Common myeloid progenitor, CD34-positive (primary cell): ENCODE measurements at regions not wholly inside any gene's neighbourhood (a gene's known extent, or its start where the extent isn't known, plus 50 kb on each side); places are given as distances from the start of the nearest gene placed in this dataset.

Source experiments
- CTCF ChIA-PET: fragments of 350-600 bp; sonication (Branson Sonifier 250); formaldehyde crosslinking; loops from one replicate; lab custom pipeline; 2021; ENCODE audit warnings: antibody characterized with exemption; lab: Charles Lee
- POLR2A ChIA-PET: fragments of 350-600 bp; sonication (Branson Sonifier 250); formaldehyde crosslinking; loops from one replicate; lab custom pipeline; 2021; ENCODE audit warnings: antibody characterized with exemption; lab: Charles Lee
- DNase-seq, 3 donors: peaks; one replicate each; pipeline versions ENCODE4 v3.0.0 to v3.0.0-alpha.2; 2013
- H3K27ac ChIP-seq, 2 experiments: 1 replicate in 1 of 2; 2 replicates in 1 of 2; pipeline ENCODE4 v1.7.0; 2013; ENCODE audit warnings: inconsistent platforms in 2 of 2, low read length in 2 of 2, mild to moderate bottlenecking in 2 of 2, low read depth in 1 of 2, moderate library complexity in 1 of 2; ENCODE audit not compliant: severe bottlenecking in 2 of 2, insufficient read depth in 1 of 2, poor library complexity in 1 of 2
- H3K27me3 ChIP-seq, 5 experiments: replicated peaks in 2 of 5; 1 replicate in 3 of 5; 2 replicates in 2 of 5; pipeline versions ENCODE4 v1.6.1 to v1.7.0; 2013; ENCODE audit warnings: low read length in 4 of 5, mild to moderate bottlenecking in 2 of 5, moderate library complexity in 2 of 5, inconsistent platforms in 1 of 5; ENCODE audit not compliant: insufficient read depth in 5 of 5, control insufficient read depth in 4 of 5
- H3K36me3 ChIP-seq, 4 experiments: 1 replicate in 2 of 4; 2 replicates in 2 of 4; pipeline versions ENCODE4 v1.6.1 to v1.7.0; 2013; ENCODE audit warnings: low read length in 3 of 4, control low read depth in 1 of 4, mild to moderate bottlenecking in 1 of 4; ENCODE audit not compliant: control insufficient read depth in 4 of 4, insufficient read depth in 4 of 4
- H3K4me1 ChIP-seq, 4 experiments: 1 replicate in 3 of 4; 2 replicates in 1 of 4; pipeline versions ENCODE4 v1.6.1 to v1.7.1; 2013; ENCODE audit warnings: low read length in 3 of 4, mild to moderate bottlenecking in 3 of 4, control low read depth in 1 of 4, inconsistent platforms in 1 of 4, moderate library complexity in 1 of 4; ENCODE audit not compliant: control insufficient read depth in 4 of 4, insufficient read depth in 4 of 4; ENCODE audit errors: control extremely low read depth in 1 of 4
- H3K4me3 ChIP-seq, 7 experiments: 1 replicate in 4 of 7; 2 replicates in 3 of 7; pipeline versions ENCODE4 v1.5.1 to v1.7.0; 2013; ENCODE audit warnings: mild to moderate bottlenecking in 7 of 7, low read length in 6 of 7, moderate library complexity in 6 of 7, inconsistent platforms in 2 of 7, low read depth in 2 of 7, control low read depth in 1 of 7; ENCODE audit not compliant: insufficient read depth in 4 of 7, control insufficient read depth in 1 of 7; ENCODE audit errors: extremely low read depth in 1 of 7
- H3K9me3 ChIP-seq, 5 experiments: 1 replicate in 4 of 5; 2 replicates in 1 of 5; pipeline versions ENCODE4 v1.6.1 to v1.7.1; 2013; ENCODE audit warnings: low read length in 4 of 5, mild to moderate bottlenecking in 2 of 5, inconsistent platforms in 1 of 5, low read depth in 1 of 5, moderate library complexity in 1 of 5; ENCODE audit not compliant: control insufficient read depth in 4 of 5, insufficient read depth in 2 of 5; ENCODE audit errors: control extremely low read depth in 1 of 5
- WGBS: methylation state at CpG from one replicate; pipeline ENCODE4 v1.1.5; 2013; ENCODE audit not compliant: insufficient coverage; 5-methylcytosine and 5-hydroxymethylcytosine counted together

DNA sequence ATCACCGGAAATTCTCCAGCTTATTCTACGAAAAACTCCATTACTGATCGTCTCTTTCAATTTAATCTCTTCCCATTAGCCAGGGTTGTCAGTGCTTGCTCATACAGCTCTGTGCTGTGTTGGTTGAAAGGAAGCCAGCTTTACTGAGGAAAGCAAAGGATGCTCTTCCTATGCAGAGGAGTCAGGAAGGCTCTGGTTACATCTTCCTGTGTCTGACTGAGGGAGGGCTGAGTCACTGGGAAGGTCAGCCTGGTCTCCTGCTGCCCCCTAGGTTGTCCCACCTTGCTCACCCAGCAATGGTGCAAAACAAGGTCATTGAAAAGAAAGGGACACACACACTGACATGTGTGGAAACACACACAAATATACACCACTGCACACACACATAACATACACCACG lies 975.6 kb downstream of the DCDC2C start:
- no peaks in the 10 kb centered on the region for H3K36me3 ChIP-seq
- no peaks in the 10 kb centered on the region for H3K4me1 ChIP-seq
- CTCF ChIA-PET = no interaction called here
- no peak overlapping the region for H3K4me3 ChIP-seq
- 95% methylated on average over 4 of the region's 4 CpGs for WGBS
- POLR2A ChIA-PET = no interaction called here
- no peak for DNase-seq
- H3K27ac ChIP-seq = no peak overlapping the region
- H3K9me3 ChIP-seq = no peaks in the 10 kb centered on the region
- H3K27me3 ChIP-seq = no peaks in the 10 kb centered on the region

DNA sequence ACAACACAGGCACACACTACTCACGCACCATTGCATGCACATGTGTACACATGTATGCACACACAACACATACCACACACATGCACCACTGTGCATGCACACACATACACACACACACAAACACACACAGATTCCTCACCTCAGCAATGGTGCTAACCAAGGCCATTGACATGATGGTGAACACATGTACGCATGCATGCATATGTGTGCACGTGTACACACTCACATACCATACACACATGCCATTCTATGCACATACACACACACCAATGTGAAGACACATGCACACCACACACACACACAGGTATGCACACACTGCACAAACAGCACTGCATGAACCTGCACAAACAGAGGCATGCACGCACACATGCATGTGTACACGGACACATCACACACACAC lies 976.0 kb downstream of the DCDC2C start:
- ChIA-PET POLR2A (no interaction called here), CTCF (no interaction called here)
- Histone ChIP-seq H3K36me3 (no peaks in the 10 kb centered on the region), H3K27me3 (no peaks in the 10 kb centered on the region), H3K9me3 (no peaks in the 10 kb centered on the region), H3K27ac (no peak overlapping the region), H3K4me3 (no peak overlapping the region), H3K4me1 (no peaks in the 10 kb centered on the region)
- no peak for DNase-seq
- 100% methylated on average over 2 of the region's 5 CpGs for WGBS

DNA sequence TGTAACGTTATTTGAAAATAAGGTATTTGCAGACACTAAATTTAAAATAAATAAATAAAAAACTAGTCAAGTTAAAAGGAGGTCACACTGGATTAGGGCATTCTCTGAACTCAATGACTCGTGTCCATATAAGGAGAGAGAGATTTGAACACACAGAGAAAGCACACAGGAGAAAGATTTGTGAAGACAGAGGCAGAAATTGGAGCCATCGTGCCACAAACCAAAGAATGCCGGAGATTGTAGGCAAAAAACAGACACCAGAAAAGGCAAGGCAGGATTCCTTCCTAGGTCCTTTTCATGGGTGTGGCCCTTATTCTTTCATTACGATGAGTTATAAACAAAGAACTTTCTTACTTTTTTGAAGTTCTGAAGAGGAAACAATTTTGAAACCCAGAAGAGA lies 981.5 kb downstream of the DCDC2C start:
- no peak overlapping the region for H3K27ac ChIP-seq
- H3K9me3 ChIP-seq = no peaks in the 10 kb centered on the region
- H3K4me3 ChIP-seq = no peak overlapping the region
- no peaks in the 10 kb centered on the region for H3K36me3 ChIP-seq
- CTCF ChIA-PET = no interaction called here
- WGBS = 83% methylated on average over 3 of the region's 5 CpGs
- H3K27me3 ChIP-seq = no peaks in the 10 kb centered on the region
- no peak for DNase-seq
- POLR2A ChIA-PET = no interaction called here
- H3K4me1 ChIP-seq = no peaks in the 10 kb centered on the region

DNA sequence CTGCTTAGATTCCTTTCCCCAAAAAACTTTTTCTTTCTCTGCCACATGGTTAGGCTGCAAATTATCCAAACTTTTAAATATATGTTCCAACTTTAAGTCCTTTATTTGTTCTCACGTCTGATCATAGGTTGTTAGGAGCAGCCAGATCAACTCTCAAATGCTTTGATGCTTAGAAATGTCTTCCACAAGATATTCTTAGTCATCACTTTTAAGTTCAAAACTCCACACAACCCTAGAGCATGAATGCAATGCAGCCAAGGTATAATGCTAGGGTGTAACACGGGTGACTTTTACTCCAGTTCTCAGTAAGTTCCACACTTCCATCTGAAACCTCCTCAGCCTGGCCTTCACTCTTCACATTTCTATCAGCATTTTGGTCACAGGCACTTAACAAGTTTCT lies 987.5 kb downstream of the DCDC2C start:
- ChIA-PET POLR2A (no interaction called here), CTCF (no interaction called here)
- no peaks in the 10 kb centered on the region for H3K36me3 ChIP-seq
- no peaks in the 10 kb centered on the region for H3K4me1 ChIP-seq
- H3K9me3 ChIP-seq = no peaks in the 10 kb centered on the region
- H3K27me3 ChIP-seq = no peaks in the 10 kb centered on the region
- WGBS = 100% methylated on average over 2 of the region's 2 CpGs
- no peak overlapping the region for H3K4me3 ChIP-seq
- DNase-seq = no peak
- no peak overlapping the region for H3K27ac ChIP-seq

DNA sequence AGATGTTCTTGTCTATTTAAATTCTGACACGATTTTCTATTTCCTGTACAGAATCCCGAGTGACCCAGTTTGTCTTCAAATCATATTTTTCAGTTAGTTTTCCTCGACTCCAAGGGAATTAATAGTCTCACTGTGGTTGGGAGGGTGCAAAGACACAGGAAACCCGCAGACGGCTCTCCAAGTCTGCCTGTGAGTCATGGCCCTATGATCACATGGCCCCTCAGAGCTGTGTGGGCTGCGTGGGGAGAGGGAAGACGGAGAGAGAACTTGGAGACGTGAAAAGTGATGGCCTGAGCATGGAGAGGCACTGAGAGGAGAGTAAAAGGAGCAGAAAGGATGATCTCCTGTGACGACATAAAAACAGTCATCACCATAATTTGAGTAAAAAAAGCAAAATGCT lies 989.9 kb downstream of the DCDC2C start:
- CTCF ChIA-PET = no interaction called here

DNA sequence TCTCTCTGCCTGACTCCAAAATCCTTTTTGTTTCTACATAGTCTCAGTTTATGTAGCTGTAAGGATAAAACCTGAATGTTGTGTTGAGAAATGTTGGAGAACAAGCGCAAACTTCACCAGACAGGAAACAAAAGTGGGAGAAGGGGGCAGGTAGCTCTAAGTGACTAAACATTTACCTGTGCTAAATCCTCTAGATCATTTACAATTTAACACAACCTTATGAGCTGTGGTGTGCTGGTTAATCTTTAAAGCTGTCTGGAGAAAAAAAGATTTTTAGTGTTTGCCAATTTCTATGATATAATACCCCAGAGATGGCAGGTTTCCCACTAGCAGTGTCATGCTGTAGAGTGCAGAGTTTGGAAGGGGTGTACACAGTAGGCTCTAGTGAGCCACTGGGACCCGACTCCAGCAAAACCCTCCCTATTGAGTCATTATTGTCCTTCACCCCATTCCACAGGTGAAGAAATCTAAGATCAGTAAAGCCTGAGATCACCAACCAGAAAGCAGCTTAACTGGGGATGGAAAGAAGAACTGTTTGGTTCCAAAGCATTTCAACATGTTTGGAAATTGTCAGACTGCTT lies 992.0 kb downstream of the DCDC2C start:
- H3K9me3 ChIP-seq = no peaks in the 10 kb centered on the region
- H3K36me3 ChIP-seq = no peaks in the 10 kb centered on the region
- no peak overlapping the region for H3K4me3 ChIP-seq
- H3K27ac ChIP-seq = no peak overlapping the region
- CTCF ChIA-PET = no interaction called here
- WGBS = 80% methylated on average over 1 of the region's 2 CpGs
- no peaks in the 10 kb centered on the region for H3K27me3 ChIP-seq
- no peaks in the 10 kb centered on the region for H3K4me1 ChIP-seq
- no peak for DNase-seq
- POLR2A ChIA-PET = no interaction called here

More for the DNA sequence above, 989.9 kb downstream of the DCDC2C start:
- no peaks in the 10 kb centered on the region for H3K4me1 ChIP-seq
- WGBS = 83% methylated on average over 7 of the region's 9 CpGs
- DNase-seq = no peak
- no peak overlapping the region for H3K4me3 ChIP-seq
- H3K9me3 ChIP-seq = no peaks in the 10 kb centered on the region
- H3K27ac ChIP-seq = no peak overlapping the region
- H3K27me3 ChIP-seq = no peaks in the 10 kb centered on the region
- no peaks in the 10 kb centered on the region for H3K36me3 ChIP-seq
- POLR2A ChIA-PET = interaction anchor here (0.6 kb wide), 1 partner anchor 1780 kb away, joined by 4 read pairs; no protein-coding TSS in a partner anchor

DNA sequence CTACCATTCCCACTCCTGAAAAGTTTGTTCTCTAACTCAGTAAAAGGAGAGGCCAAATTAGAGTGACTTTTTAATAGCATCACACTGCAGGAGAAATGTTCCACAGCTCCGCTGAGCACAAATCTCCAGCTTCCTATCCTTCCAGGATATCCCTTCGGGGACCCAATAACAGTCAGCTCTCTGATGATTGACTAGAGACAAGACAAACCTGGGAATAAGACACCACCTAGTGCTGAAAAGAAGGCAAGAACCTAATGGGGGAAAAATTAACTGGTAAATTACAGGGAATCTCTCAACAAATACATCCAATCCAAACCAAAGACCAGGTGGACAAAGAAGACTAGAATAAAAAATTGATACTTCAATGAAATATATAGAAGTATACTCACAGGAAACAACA lies 977.1 kb upstream of the SOX11 start:
- POLR2A ChIA-PET = no interaction called here
- Histone ChIP-seq H3K27ac (no peak overlapping the region), H3K4me3 (no peak overlapping the region), H3K36me3 (no peaks in the 10 kb centered on the region), H3K9me3 (peaks cover 0 to 8% (median 0%) of the 10 kb centered on the region in 5 experiments), H3K4me1 (no peaks in the 10 kb centered on the region), H3K27me3 (no peaks in the 10 kb centered on the region)
- CTCF ChIA-PET = no interaction called here
- WGBS = 50% methylated on average over 1 of the region's 2 CpGs
- DNase-seq = no peak
